A673 (cell line): ENCODE measurements at regions not wholly inside any gene's neighbourhood (a gene's known extent, or its start where the extent isn't known, plus 50 kb on each side); places are given as distances from the start of the nearest gene placed in this dataset.

Experiments
- BruUV-seq: library from RNA; stranded (reverse); fragments of 400-500 nt; replicated peaks from 2 replicates; lab custom pipeline; 2021; lab: Mats Ljungman, UMichigan
- CTCF ChIA-PET: fragments of 300-600 bp; sonication (Branson Sonifier 250); formaldehyde crosslinking; loops from one replicate; lab custom pipeline; 2022; ENCODE audit warnings: antibody characterized with exemption; lab: Charles Lee
- POLR2A ChIA-PET: fragments of 300-600 bp; sonication (Branson Sonifier 250); formaldehyde crosslinking; loops from one replicate; lab custom pipeline; 2022; ENCODE audit warnings: antibody characterized with exemption; ENCODE audit not compliant: low non-redundant PET; lab: Charles Lee
- DNase-seq: peaks from one replicate; pipeline ENCODE4 v3.0.0-alpha.2; 2015; ENCODE audit warnings: low spot score
- H3K27ac ChIP-seq: fragments of 200-600 bp; sonication (generic); 2 replicates; pipeline ENCODE4 v1.5.1; 2016; ENCODE audit warnings: mixed run types, low read depth, mild to moderate bottlenecking, mixed read lengths, antibody characterized with exemption, low read length; ENCODE audit not compliant: poor library complexity, severe bottlenecking
- H3K27me3 ChIP-seq: fragments of 200-600 bp; sonication (generic); replicated peaks from 2 replicates; pipeline ENCODE4 v1.6.1; 2017; ENCODE audit warnings: mixed run types, low read depth, mild to moderate bottlenecking, mixed read lengths, antibody characterized with exemption, low read length; ENCODE audit not compliant: insufficient read depth, poor library complexity
- H3K36me3 ChIP-seq: fragments of 200-600 bp; sonication (generic); 2 replicates; pipeline ENCODE4 v1.6.1; 2016; ENCODE audit warnings: mixed run types, mild to moderate bottlenecking, mixed read lengths, antibody characterized with exemption, low read length; ENCODE audit not compliant: insufficient read depth, poor library complexity, severe bottlenecking
- H3K4me1 ChIP-seq: fragments of 200-600 bp; sonication (generic); 2 replicates; pipeline ENCODE4 v1.6.1; 2017; ENCODE audit warnings: mixed run types, mild to moderate bottlenecking, mixed read lengths, antibody characterized with exemption, low read length; ENCODE audit not compliant: insufficient read depth, poor library complexity, severe bottlenecking
- H3K4me3 ChIP-seq: fragments of 200-600 bp; sonication (generic); 2 replicates; pipeline ENCODE4 v1.5.1; 2016; ENCODE audit warnings: low read depth, mixed run types, mild to moderate bottlenecking, mixed read lengths, low read length; ENCODE audit not compliant: poor library complexity, severe bottlenecking
- H3K9me3 ChIP-seq: fragments of 200-600 bp; sonication (generic); 2 replicates; pipeline ENCODE4 v1.6.1; 2016; ENCODE audit warnings: mixed run types, low read depth, mild to moderate bottlenecking, mixed read lengths, antibody characterized with exemption, low read length; ENCODE audit not compliant: poor library complexity, severe bottlenecking
- CTCF ChIP-seq: fragments of 300-800, 200-600 bp; sonication (generic); conservative IDR thresholded peaks from 2 replicates; pipeline ENCODE4 v1.5.1; 2017; ENCODE audit warnings: low read depth, mild to moderate bottlenecking, antibody characterized with exemption, low read length, moderate library complexity, mixed read lengths
- EZH2 ChIP-seq: fragments of 200-600 bp; sonication (generic); IDR thresholded peaks from 2 replicates; pipeline ENCODE4 v1.6.1; 2017; ENCODE audit warnings: borderline replicate concordance, low read depth, mild to moderate bottlenecking, mixed read lengths, antibody characterized with exemption, low read length; ENCODE audit not compliant: poor library complexity, severe bottlenecking
- intact Hi-C: fragments of 100-400 bp; cut with micrococcal nuclease; formaldehyde crosslinking; loops from one replicate; pipeline ENCODE4 v1.10.0; 2022; ENCODE audit not compliant: unreplicated experiment

- no peak overlapping the region for H3K27ac ChIP-seq
- intact Hi-C loops: no loop called here
Observed at GRCh38 chr4:119833611-119834010, 205.0 kb upstream of the PDE5A start.

GRCh38 chr4:119832776-119833175 lies 204.2 kb upstream of the PDE5A start:
- ChIA-PET CTCF (no interaction called here), POLR2A (interaction anchor here (0.6 kb wide), 1 partner anchor 308 kb away, joined by 3 read pairs; no protein-coding TSS in a partner anchor)
- Histone ChIP-seq H3K36me3 (no peaks in the 10 kb centered on the region), H3K27me3 (no peaks in the 10 kb centered on the region), H3K9me3 (no peaks in the 10 kb centered on the region), H3K4me1 (no peaks in the 10 kb centered on the region), H3K27ac (no peak overlapping the region), H3K4me3 (no peak overlapping the region)
- intact Hi-C loops: no loop called here
- BruUV-seq: no TSS peak
- TF ChIP-seq EZH2 (no peak), CTCF (no peak)
- no peak for DNase-seq

More at GRCh38 chr4:119833611-119834010, 205.0 kb upstream of the PDE5A start:
- TF ChIP-seq CTCF (no peak), EZH2 (no peak)
- ChIA-PET POLR2A (no interaction called here), CTCF (no interaction called here)
- H3K4me3 ChIP-seq: no peak overlapping the region
- DNase-seq: no peak
- no peaks in the 10 kb centered on the region for H3K9me3 ChIP-seq
- H3K4me1 ChIP-seq: no peaks in the 10 kb centered on the region
- no TSS peak for BruUV-seq
- no peaks in the 10 kb centered on the region for H3K27me3 ChIP-seq
- no peaks in the 10 kb centered on the region for H3K36me3 ChIP-seq

GRCh38 chr4:119829326-119829725 lies 200.7 kb upstream of the PDE5A start:
- DNase-seq: no peak
- Histone ChIP-seq H3K27ac (no peak overlapping the region), H3K9me3 (no peaks in the 10 kb centered on the region), H3K27me3 (no peaks in the 10 kb centered on the region), H3K4me3 (no peak overlapping the region), H3K36me3 (no peaks in the 10 kb centered on the region), H3K4me1 (no peaks in the 10 kb centered on the region)
- no TSS peak for BruUV-seq
- intact Hi-C loops: no loop called here
- POLR2A ChIA-PET: no interaction called here
- TF ChIP-seq EZH2 (no peak), CTCF (no peak)
- CTCF ChIA-PET: no interaction called here
